Liver (tissue), 8 donors: ENCODE measurements at regions not wholly inside any gene's neighbourhood (a gene's known extent, or its start where the extent isn't known, plus 50 kb on each side); places are given as distances from the start of the nearest gene placed in this dataset.

ENCODE experiments used
- DNase-seq: peaks from one replicate; pipeline ENCODE4 v3.0.0-alpha.2; 2017; ENCODE audit warnings: low spot score
- H3K27ac ChIP-seq, 2 donors: one replicate each; pipeline ENCODE4 v1.7.0; 2013; ENCODE audit warnings: inconsistent platforms in 2 of 2, low read length in 2 of 2, control low read depth in 1 of 2, low read depth in 1 of 2, mild to moderate bottlenecking in 1 of 2
- H3K27me3 ChIP-seq, 4 donors: one replicate each; pipeline versions ENCODE4 v1.6.1 to v1.7.0; 2013; ENCODE audit warnings: low read length in 3 of 4, inconsistent platforms in 1 of 4, mild to moderate bottlenecking in 1 of 4, moderate library complexity in 1 of 4; ENCODE audit not compliant: control insufficient read depth in 4 of 4, insufficient read depth in 4 of 4
- H3K36me3 ChIP-seq, 4 donors: one replicate each; pipeline versions ENCODE4 v1.6.1 to v1.7.0; 2013; ENCODE audit warnings: low read length in 3 of 4, mild to moderate bottlenecking in 3 of 4, low read depth in 1 of 4, moderate library complexity in 1 of 4; ENCODE audit not compliant: control insufficient read depth in 4 of 4, insufficient read depth in 3 of 4
- H3K4me1 ChIP-seq, 4 donors: one replicate each; pipeline versions ENCODE4 v1.6.1 to v1.7.0; 2013; ENCODE audit warnings: low read length in 3 of 4, mild to moderate bottlenecking in 3 of 4, moderate library complexity in 1 of 4; ENCODE audit not compliant: control insufficient read depth in 4 of 4, insufficient read depth in 4 of 4
- H3K4me3 ChIP-seq, 3 donors: one replicate each; pipeline versions ENCODE4 v1.6.1 to v1.7.0; 2013; ENCODE audit warnings: low read length in 3 of 3, control low read depth in 1 of 3, low read depth in 1 of 3, mild to moderate bottlenecking in 1 of 3
- H3K9ac ChIP-seq, 2 donors: one replicate each; pipeline ENCODE4 v1.7.0; 2013; ENCODE audit warnings: low read length in 2 of 2, mild to moderate bottlenecking in 2 of 2, moderate library complexity in 2 of 2, control low read depth in 1 of 2, low read depth in 1 of 2
- H3K9me3 ChIP-seq, 4 donors: one replicate each; pipeline versions ENCODE4 v1.6.1 to v1.7.0; 2013; ENCODE audit warnings: low read length in 3 of 4; ENCODE audit not compliant: control insufficient read depth in 4 of 4
- CTCF ChIP-seq: fragments of 150-350 bp; IDR thresholded peaks from 2 replicates; pipeline ENCODE4 v1.5.1; 2017; ENCODE audit warnings: improper control_type of control experiment, low read depth, low read length; ENCODE audit not compliant: missing input control
- EGR1 ChIP-seq, 2 donors: IDR thresholded peaks; 2 replicates each; pipeline ENCODE4 v1.6.1; 2016 to 2018; ENCODE audit warnings: antibody characterized with exemption in 2 of 2, low read depth in 2 of 2
- FOXA1 ChIP-seq: IDR thresholded peaks from 2 replicates; pipeline ENCODE4 v1.6.1; 2016; ENCODE audit warnings: antibody characterized with exemption
- FOXA2 ChIP-seq: IDR thresholded peaks from 2 replicates; pipeline ENCODE4 v1.6.1; 2016; ENCODE audit warnings: antibody characterized with exemption
- GABPA ChIP-seq, 2 donors: IDR thresholded peaks in 1 of 2; conservative IDR thresholded peaks in 1 of 2; 2 replicates each; pipeline ENCODE4 v1.6.1; 2016; ENCODE audit warnings: antibody characterized with exemption in 2 of 2, mild to moderate bottlenecking in 1 of 2, moderate library complexity in 1 of 2
- HNF4A ChIP-seq, 2 donors: conservative IDR thresholded peaks; 2 replicates each; pipeline ENCODE4 v1.6.1; 2016; ENCODE audit warnings: antibody characterized with exemption in 2 of 2, mild to moderate bottlenecking in 2 of 2
- HNF4G ChIP-seq: IDR thresholded peaks from 2 replicates; pipeline ENCODE4 v1.6.1; 2016; ENCODE audit warnings: antibody characterized with exemption
- JUND ChIP-seq, 2 donors: IDR thresholded peaks; 2 replicates each; pipeline ENCODE4 v1.6.1; 2016; ENCODE audit warnings: antibody characterized with exemption in 2 of 2
- NR2F2 ChIP-seq: IDR thresholded peaks from 2 replicates; pipeline ENCODE4 v1.6.1; 2016; ENCODE audit warnings: antibody characterized with exemption
- RXRA ChIP-seq, 2 donors: IDR thresholded peaks; 2 replicates each; pipeline ENCODE4 v1.6.1; 2017 to 2018; ENCODE audit warnings: antibody characterized with exemption in 2 of 2, mild to moderate bottlenecking in 1 of 2
- SP1 ChIP-seq: IDR thresholded peaks from 2 replicates; pipeline ENCODE4 v1.6.1; 2018; ENCODE audit warnings: antibody characterized with exemption, mild to moderate bottlenecking
- YY1 ChIP-seq: IDR thresholded peaks from 2 replicates; pipeline ENCODE4 v1.6.1; 2016; ENCODE audit warnings: antibody characterized with exemption, mild to moderate bottlenecking
- WGBS: extraction: QIAGEN DNeasy Blood & Tissue Kit; methylation state at CpG from one replicate; pipeline ENCODE4 v1.1.7; 2013; 5-methylcytosine and 5-hydroxymethylcytosine counted together
- TF ChIP-seq, protein P1 (sequence below): IDR thresholded peaks from 2 replicates; pipeline ENCODE4 v1.6.1; 2016; ENCODE audit warnings: antibody characterized with exemption
- TF ChIP-seq, protein P2 (sequence below): IDR thresholded peaks from 2 replicates; pipeline ENCODE4 v1.6.1; 2016; ENCODE audit warnings: antibody characterized with exemption
- donor health status: healthy.
- donor health status: healthy.
- donor health status: healthy.
- donor health status: healthy.
- donor health status: healthy.

GRCh38 chr13:112143046-112143752, 76.2 kb downstream of the SOX1 start:
- 84% methylated on average over 15 of the region's 15 CpGs for WGBS
- Histone ChIP-seq H3K4me3 (no peak overlapping the region), H3K9me3 (no peaks in the 10 kb centered on the region), H3K9ac (no peak overlapping the region), H3K36me3 (no peaks in the 10 kb centered on the region), H3K27ac (no peak overlapping the region), H3K27me3 (no peaks in the 10 kb centered on the region), H3K4me1 (no peaks in the 10 kb centered on the region)
- DNase-seq = no peak
- no peak for TF ChIP-seq HNF4G
- TF ChIP-seq, protein P1, sequence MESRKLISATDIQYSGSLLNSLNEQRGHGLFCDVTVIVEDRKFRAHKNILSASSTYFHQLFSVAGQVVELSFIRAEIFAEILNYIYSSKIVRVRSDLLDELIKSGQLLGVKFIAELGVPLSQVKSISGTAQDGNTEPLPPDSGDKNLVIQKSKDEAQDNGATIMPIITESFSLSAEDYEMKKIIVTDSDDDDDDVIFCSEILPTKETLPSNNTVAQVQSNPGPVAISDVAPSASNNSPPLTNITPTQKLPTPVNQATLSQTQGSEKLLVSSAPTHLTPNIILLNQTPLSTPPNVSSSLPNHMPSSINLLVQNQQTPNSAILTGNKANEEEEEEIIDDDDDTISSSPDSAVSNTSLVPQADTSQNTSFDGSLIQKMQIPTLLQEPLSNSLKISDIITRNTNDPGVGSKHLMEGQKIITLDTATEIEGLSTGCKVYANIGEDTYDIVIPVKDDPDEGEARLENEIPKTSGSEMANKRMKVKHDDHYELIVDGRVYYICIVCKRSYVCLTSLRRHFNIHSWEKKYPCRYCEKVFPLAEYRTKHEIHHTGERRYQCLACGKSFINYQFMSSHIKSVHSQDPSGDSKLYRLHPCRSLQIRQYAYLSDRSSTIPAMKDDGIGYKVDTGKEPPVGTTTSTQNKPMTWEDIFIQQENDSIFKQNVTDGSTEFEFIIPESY = no peak
- no peak for TF ChIP-seq YY1
- no peak for TF ChIP-seq FOXA1
- TF ChIP-seq CTCF = no peak
- TF ChIP-seq EGR1 (IDR thresholded peaks at IDR 0.05; ENCODE audit: low read depth in 2 of 2) = no peak
- TF ChIP-seq, protein P2, sequence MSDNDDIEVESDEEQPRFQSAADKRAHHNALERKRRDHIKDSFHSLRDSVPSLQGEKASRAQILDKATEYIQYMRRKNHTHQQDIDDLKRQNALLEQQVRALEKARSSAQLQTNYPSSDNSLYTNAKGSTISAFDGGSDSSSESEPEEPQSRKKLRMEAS = no peak
- TF ChIP-seq RXRA (IDR thresholded peaks at IDR 0.05) = no peak
- TF ChIP-seq FOXA2 = no peak
- TF ChIP-seq GABPA (IDR thresholded peaks at IDR 0.05 in 1 of 2, conservative IDR thresholded peaks at IDR 0.05 in 1 of 2) = no peak

DNA sequence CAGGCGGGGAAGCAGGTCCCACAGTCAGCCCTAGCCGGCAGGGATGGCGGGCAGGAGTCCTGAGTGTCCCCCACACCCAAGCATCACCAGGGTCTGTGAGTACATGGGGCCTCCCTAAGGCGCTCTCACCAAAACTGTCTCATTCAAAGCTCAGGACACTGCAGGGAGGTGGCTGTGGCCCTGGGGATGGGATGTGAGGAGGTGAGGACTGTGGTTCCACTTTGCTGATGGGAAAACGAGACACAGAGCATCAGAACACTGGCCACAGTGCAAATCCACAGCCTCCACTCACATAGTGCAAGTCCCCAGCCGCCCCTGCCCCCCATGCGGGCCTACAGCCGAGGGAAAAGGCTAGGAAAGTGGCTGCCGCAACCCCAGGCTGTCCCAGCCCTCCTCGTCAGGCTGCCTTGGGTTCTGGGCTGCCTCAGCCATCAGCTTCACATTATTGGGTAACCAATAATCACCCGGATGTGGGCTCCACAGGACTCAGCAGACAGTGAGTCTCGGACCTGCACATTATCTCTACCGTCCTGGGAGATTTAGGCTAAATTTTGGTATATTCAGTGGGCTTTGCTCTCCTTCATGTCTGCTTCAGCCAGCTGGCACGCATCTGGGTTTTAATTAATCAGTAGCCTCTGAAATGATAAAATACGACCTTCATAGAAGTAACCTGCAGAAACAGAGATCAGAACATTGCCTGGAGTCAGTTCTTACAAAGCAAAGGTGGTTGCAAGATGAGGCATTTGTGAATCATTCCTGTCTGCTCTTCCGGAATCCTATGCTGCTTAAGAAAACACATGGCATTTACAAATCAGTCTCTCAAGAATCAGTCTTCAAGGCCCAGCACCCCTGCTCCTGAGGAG, 77.0 kb downstream of the SOX1 start:
- no peak overlapping the region for H3K9ac ChIP-seq
- no peaks in the 10 kb centered on the region for H3K9me3 ChIP-seq
- H3K27ac ChIP-seq = no peak overlapping the region
- TF ChIP-seq NR2F2 (no peak), SP1 (no peak), JUND (IDR thresholded peaks at IDR 0.05) (no peak), HNF4G (no peak), EGR1 (IDR thresholded peaks at IDR 0.05; ENCODE audit: low read depth in 2 of 2) (no peak), HNF4A (conservative IDR thresholded peaks at IDR 0.05) (no peak)
- TF ChIP-seq, protein P2 = no peak
- no peaks in the 10 kb centered on the region for H3K27me3 ChIP-seq
- no peaks in the 10 kb centered on the region for H3K4me1 ChIP-seq
- WGBS = 80% methylated on average over 16 of the region's 16 CpGs
- no peak for DNase-seq
- no peak overlapping the region for H3K4me3 ChIP-seq
- no peaks in the 10 kb centered on the region for H3K36me3 ChIP-seq
